Kidney epithelial cell (primary cell): ENCODE measurements at regions not wholly inside any gene's neighbourhood (a gene's known extent, or its start where the extent isn't known, plus 50 kb on each side); places are given as distances from the start of the nearest gene placed in this dataset.

ENCODE experiments used
- DNase-seq: peaks from one replicate; pipeline ENCODE4 v3.0.0-alpha.2; 2010; ENCODE audit warnings: low read depth
- H3K27me3 ChIP-seq: 2 replicates; pipeline ENCODE4 v1.6.0; 2011; ENCODE audit warnings: low read length; ENCODE audit not compliant: control insufficient read depth, insufficient read depth
- H3K36me3 ChIP-seq: 2 replicates; pipeline ENCODE4 v1.5.1; 2011; ENCODE audit warnings: low read length; ENCODE audit not compliant: control insufficient read depth, insufficient read depth
- H3K4me3 ChIP-seq: 2 replicates; pipeline ENCODE4 v1.5.1; 2011; ENCODE audit warnings: low read depth, mild to moderate bottlenecking, control low read depth, low read length
- TF ChIP-seq, protein P1 (sequence below): IDR thresholded peaks from 2 replicates; pipeline ENCODE4 v1.5.1; 2011; ENCODE audit warnings: mild to moderate bottlenecking, moderate library complexity, low read length, control low read depth, inconsistent platforms; ENCODE audit not compliant: insufficient read depth, poor library complexity, severe bottlenecking

DNA sequence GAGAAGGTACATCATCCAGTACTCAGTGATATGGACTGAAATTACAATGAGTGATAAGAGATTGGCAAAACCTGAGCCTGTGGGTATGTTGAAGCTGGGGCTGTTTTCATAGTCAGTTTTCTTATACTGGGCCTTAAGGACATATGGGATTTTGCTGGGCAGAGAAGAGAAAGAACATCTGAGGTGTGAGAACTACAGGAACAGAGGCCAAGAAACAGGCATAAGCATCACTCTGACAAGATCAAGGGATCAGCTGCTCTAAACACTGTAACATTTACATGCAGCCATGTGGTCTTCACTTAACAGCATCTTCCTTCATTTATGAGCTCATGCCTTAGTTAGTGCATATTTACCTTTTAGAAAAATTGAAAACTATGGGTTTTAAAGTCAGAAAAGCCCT, 220.0 kb downstream of the TRIM36 start:
- H3K27me3 ChIP-seq = no peaks in the 10 kb centered on the region
- TF ChIP-seq, protein P1, sequence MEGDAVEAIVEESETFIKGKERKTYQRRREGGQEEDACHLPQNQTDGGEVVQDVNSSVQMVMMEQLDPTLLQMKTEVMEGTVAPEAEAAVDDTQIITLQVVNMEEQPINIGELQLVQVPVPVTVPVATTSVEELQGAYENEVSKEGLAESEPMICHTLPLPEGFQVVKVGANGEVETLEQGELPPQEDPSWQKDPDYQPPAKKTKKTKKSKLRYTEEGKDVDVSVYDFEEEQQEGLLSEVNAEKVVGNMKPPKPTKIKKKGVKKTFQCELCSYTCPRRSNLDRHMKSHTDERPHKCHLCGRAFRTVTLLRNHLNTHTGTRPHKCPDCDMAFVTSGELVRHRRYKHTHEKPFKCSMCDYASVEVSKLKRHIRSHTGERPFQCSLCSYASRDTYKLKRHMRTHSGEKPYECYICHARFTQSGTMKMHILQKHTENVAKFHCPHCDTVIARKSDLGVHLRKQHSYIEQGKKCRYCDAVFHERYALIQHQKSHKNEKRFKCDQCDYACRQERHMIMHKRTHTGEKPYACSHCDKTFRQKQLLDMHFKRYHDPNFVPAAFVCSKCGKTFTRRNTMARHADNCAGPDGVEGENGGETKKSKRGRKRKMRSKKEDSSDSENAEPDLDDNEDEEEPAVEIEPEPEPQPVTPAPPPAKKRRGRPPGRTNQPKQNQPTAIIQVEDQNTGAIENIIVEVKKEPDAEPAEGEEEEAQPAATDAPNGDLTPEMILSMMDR = no peak
- H3K36me3 ChIP-seq = no peaks in the 10 kb centered on the region
- DNase-seq = no peak
- H3K4me3 ChIP-seq = no peak overlapping the region

GRCh38 chr5:114948986-114949621, 220.6 kb downstream of the TRIM36 start:
- DNase-seq = no peak
- TF ChIP-seq, protein P1 = no peak
- H3K27me3 ChIP-seq = no peaks in the 10 kb centered on the region
- H3K36me3 ChIP-seq = no peaks in the 10 kb centered on the region
- H3K4me3 ChIP-seq = no peak overlapping the region

- TF ChIP-seq, protein P1 = no peak
- Histone ChIP-seq H3K4me3 (no peak overlapping the region), H3K27me3 (no peaks in the 10 kb centered on the region), H3K36me3 (no peaks in the 10 kb centered on the region)
- no peak for DNase-seq
Measured at GRCh38 chr5:114948363-114948762, 221.3 kb downstream of the TRIM36 start.

GRCh38 chr5:114940709-114941108, 229.0 kb downstream of the TRIM36 start:
- no peaks in the 10 kb centered on the region for H3K36me3 ChIP-seq
- H3K27me3 ChIP-seq = no peaks in the 10 kb centered on the region
- no peak for DNase-seq
- TF ChIP-seq, protein P1 = no peak
- H3K4me3 ChIP-seq = no peak overlapping the region

DNA sequence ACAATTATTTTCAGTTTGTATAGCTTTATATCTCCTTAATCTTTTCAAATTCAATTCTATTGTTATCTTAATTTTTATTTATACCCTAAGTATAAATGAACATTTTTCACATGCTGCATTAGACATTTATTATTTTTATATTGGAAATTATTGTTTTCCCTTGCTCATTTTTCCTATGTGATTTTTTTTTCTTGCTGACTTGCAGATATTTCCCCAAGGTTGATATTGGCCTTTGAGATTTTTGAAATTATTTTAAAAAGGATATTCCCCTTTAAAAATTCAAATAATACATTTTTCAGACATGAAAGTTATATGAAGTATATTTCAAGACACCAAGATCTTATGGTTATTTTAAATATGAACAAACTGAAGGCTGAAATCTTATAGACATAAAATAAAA, 234.2 kb downstream of the TRIM36 start:
- TF ChIP-seq, protein P1 = no peak
- DNase-seq = no peak
- Histone ChIP-seq H3K4me3 (no peak overlapping the region), H3K36me3 (no peaks in the 10 kb centered on the region), H3K27me3 (no peaks in the 10 kb centered on the region)
